22Rv1 (cell line): ENCODE measurements at regions not wholly inside any gene's neighbourhood (a gene's known extent, or its start where the extent isn't known, plus 50 kb on each side); places are given as distances from the start of the nearest gene placed in this dataset.

Experiments used
- ZFX ChIP-seq: fragments of 450-650 bp; IDR thresholded peaks from 2 replicates; pipeline ENCODE4 v1.6.1; 2017; ENCODE audit warnings: antibody characterized with exemption, borderline replicate concordance
- TF ChIP-seq, protein P1 (sequence below): fragments of 450-650 bp; IDR thresholded peaks from 2 replicates; pipeline ENCODE4 v1.5.1; 2017; ENCODE audit warnings: mild to moderate bottlenecking

DNA sequence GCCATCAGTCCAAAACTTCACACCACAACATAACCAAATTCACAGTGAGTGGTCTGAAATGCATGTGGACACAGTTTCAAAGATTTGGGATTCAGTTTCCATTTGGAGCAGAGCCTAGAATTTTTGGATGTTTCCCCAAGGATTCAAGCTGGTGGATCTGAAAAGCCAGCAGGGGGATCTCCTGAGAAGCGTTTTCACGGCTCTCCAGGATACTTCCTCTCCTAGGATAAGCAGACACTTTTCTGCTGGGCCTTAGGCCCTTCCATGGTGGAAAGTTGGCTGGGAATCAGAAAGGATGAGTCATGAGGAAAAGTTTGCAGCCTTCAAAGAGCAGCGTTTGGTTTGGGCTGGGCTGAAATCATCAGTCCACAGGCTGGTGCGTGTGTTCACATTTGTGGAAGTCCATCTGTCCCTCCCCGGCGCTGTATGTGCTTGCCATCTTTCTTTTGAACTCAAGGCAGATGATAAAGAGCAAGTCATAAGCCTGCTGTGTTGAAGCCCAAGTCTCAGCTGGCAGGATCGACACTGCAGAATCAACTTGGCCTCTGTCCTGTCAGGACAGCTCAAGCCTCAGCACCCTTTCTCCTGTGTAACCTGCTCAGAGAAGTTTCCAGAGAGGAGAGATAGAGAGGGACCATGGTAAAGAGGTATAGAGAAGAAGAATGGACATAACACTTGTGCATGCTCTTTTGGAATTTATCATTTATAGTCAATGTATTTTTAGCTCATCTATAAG lies 152.6 kb upstream of the MSX2 start:
- TF ChIP-seq, protein P1, sequence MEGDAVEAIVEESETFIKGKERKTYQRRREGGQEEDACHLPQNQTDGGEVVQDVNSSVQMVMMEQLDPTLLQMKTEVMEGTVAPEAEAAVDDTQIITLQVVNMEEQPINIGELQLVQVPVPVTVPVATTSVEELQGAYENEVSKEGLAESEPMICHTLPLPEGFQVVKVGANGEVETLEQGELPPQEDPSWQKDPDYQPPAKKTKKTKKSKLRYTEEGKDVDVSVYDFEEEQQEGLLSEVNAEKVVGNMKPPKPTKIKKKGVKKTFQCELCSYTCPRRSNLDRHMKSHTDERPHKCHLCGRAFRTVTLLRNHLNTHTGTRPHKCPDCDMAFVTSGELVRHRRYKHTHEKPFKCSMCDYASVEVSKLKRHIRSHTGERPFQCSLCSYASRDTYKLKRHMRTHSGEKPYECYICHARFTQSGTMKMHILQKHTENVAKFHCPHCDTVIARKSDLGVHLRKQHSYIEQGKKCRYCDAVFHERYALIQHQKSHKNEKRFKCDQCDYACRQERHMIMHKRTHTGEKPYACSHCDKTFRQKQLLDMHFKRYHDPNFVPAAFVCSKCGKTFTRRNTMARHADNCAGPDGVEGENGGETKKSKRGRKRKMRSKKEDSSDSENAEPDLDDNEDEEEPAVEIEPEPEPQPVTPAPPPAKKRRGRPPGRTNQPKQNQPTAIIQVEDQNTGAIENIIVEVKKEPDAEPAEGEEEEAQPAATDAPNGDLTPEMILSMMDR: no peak
- no peak for TF ChIP-seq ZFX
